ENCODE measurements at regions not wholly inside any gene's neighbourhood (a gene's known extent, or its start where the extent isn't known, plus 50 kb on each side); places are given as distances from the start of the nearest gene placed in this dataset.
A peak's percentile ranks its signal among the peaks of the same experiment; 100 is the strongest.

- DNase-seq (ENCODE audit: low read depth, low spot score): no peak
- no peak overlapping the region for H3K27ac ChIP-seq
These were observed 59.6 kb upstream of the CDH13 start for GRCh38 chr16:82567175-82567574.

GRCh38 chr16:82563401-82563800 lies 63.4 kb upstream of the CDH13 start:
- DNase-seq (ENCODE audit: low read depth, low spot score): no peak
- no peak overlapping the region for H3K27ac ChIP-seq

- H3K27ac ChIP-seq: no peak overlapping the region
- DNase-seq (ENCODE audit: low read depth, low spot score): no peak
These were observed 64.5 kb upstream of the CDH13 start for GRCh38 chr16:82562183-82562683.

GRCh38 chr16:82560805-82561325 lies 65.9 kb upstream of the CDH13 start:
- no peak for DNase-seq (ENCODE audit: low read depth, low spot score)
- no peak overlapping the region for H3K27ac ChIP-seq

GRCh38 chr16:82544378-82545160 lies 82.2 kb upstream of the CDH13 start:
- DNase-seq (ENCODE audit: low read depth, low spot score): no peak
- H3K27ac ChIP-seq: no peak overlapping the region

GRCh38 chr16:82542714-82543113 lies 84.1 kb upstream of the CDH13 start:
- DNase-seq (ENCODE audit: low read depth, low spot score): no peak
- H3K27ac ChIP-seq: no peak overlapping the region

GRCh38 chr16:82541103-82541502 lies 85.7 kb upstream of the CDH13 start:
- DNase-seq (ENCODE audit: low read depth, low spot score): no peak
- H3K27ac ChIP-seq: no peak overlapping the region

- no peak for DNase-seq (ENCODE audit: low read depth, low spot score)
- H3K27ac ChIP-seq: no peak overlapping the region
These were observed 91.0 kb upstream of the CDH13 start for GRCh38 chr16:82535764-82536163.

- no peak for DNase-seq (ENCODE audit: low read depth, low spot score)
These were observed 91.5 kb upstream of the CDH13 start for GRCh38 chr16:82535262-82535661.

GRCh38 chr16:82533189-82533588 lies 93.6 kb upstream of the CDH13 start:
- no peak overlapping the region for H3K27ac ChIP-seq
- no peak for DNase-seq (ENCODE audit: low read depth, low spot score)

More at GRCh38 chr16:82535262-82535661, 91.5 kb upstream of the CDH13 start:
- no peak overlapping the region for H3K27ac ChIP-seq

GRCh38 chr16:82530883-82531282 lies 95.9 kb upstream of the CDH13 start:
- H3K27ac ChIP-seq: no peak overlapping the region

GRCh38 chr16:82527101-82527500 lies 99.7 kb upstream of the CDH13 start:
- DNase-seq (ENCODE audit: low read depth, low spot score): no peak

More at GRCh38 chr16:82530883-82531282, 95.9 kb upstream of the CDH13 start:
- DNase-seq (ENCODE audit: low read depth, low spot score): no peak

GRCh38 chr16:82524976-82525375 lies 101.8 kb upstream of the CDH13 start:
- no peak overlapping the region for H3K27ac ChIP-seq
- no peak for DNase-seq (ENCODE audit: low read depth, low spot score)

More at GRCh38 chr16:82527101-82527500, 99.7 kb upstream of the CDH13 start:
- no peak overlapping the region for H3K27ac ChIP-seq

GRCh38 chr16:82523815-82524214 lies 103.0 kb upstream of the CDH13 start:
- DNase-seq (ENCODE audit: low read depth, low spot score): peak; percentile 33

GRCh38 chr16:82522026-82522425 lies 104.7 kb upstream of the CDH13 start:
- DNase-seq (ENCODE audit: low read depth, low spot score): no peak
- no peak overlapping the region for H3K27ac ChIP-seq

More at GRCh38 chr16:82523815-82524214, 103.0 kb upstream of the CDH13 start:
- no peak overlapping the region for H3K27ac ChIP-seq

GRCh38 chr16:82518811-82519210 lies 108.0 kb upstream of the CDH13 start:
- no peak overlapping the region for H3K27ac ChIP-seq
- no peak for DNase-seq (ENCODE audit: low read depth, low spot score)

- no peak overlapping the region for H3K27ac ChIP-seq
- DNase-seq (ENCODE audit: low read depth, low spot score): no peak
These were observed 112.5 kb upstream of the CDH13 start for GRCh38 chr16:82514262-82514661.

- no peak for DNase-seq (ENCODE audit: low read depth, low spot score)
- no peak overlapping the region for H3K27ac ChIP-seq
These were observed 115.9 kb upstream of the CDH13 start for GRCh38 chr16:82510789-82511305.

- H3K27ac ChIP-seq: no peak overlapping the region
These were observed 116.9 kb upstream of the CDH13 start for GRCh38 chr16:82509691-82510430.

GRCh38 chr16:82506692-82507670 lies 119.8 kb upstream of the CDH13 start:
- no peak for DNase-seq (ENCODE audit: low read depth, low spot score)

More at GRCh38 chr16:82509691-82510430, 116.9 kb upstream of the CDH13 start:
- no peak for DNase-seq (ENCODE audit: low read depth, low spot score)

More at GRCh38 chr16:82506692-82507670, 119.8 kb upstream of the CDH13 start:
- no peak overlapping the region for H3K27ac ChIP-seq

Measured in epithelial cell of prostate (primary cell).